ENCODE measurements at regions not wholly inside any gene's neighbourhood (a gene's known extent, or its start where the extent isn't known, plus 50 kb on each side); places are given as distances from the start of the nearest gene placed in this dataset.

- Histone ChIP-seq H3K4me3 (no peak overlapping the region), H3K36me3 (no peaks in the 10 kb centered on the region), H3K9me3 (no peaks in the 10 kb centered on the region; the same call in none of the 2 replicates), H3K27me3 (no peaks in the 10 kb centered on the region)
- no peak for DNase-seq
These were observed 134.9 kb upstream of the CNTNAP5 start for GRCh38 chr2:123890148-123890547.

- H3K36me3 ChIP-seq: no peaks in the 10 kb centered on the region
- no peak overlapping the region for H3K4me3 ChIP-seq
- H3K9me3 ChIP-seq: no peaks in the 10 kb centered on the region; the same call in none of the 2 replicates
- no peak for DNase-seq
- H3K27me3 ChIP-seq: no peaks in the 10 kb centered on the region
These were observed 130.9 kb upstream of the CNTNAP5 start for GRCh38 chr2:123894167-123894566.

GRCh38 chr2:123895651-123896050 lies 129.4 kb upstream of the CNTNAP5 start:
- H3K4me3 ChIP-seq: no peak overlapping the region
- no peak for DNase-seq
- no peaks in the 10 kb centered on the region; the same call in none of the 2 replicates for H3K9me3 ChIP-seq
- H3K27me3 ChIP-seq: no peaks in the 10 kb centered on the region
- no peaks in the 10 kb centered on the region for H3K36me3 ChIP-seq

GRCh38 chr2:123901256-123901655 lies 123.8 kb upstream of the CNTNAP5 start:
- H3K36me3 ChIP-seq: no peaks in the 10 kb centered on the region
- peaks cover 15% of the 10 kb centered on the region for H3K9me3 ChIP-seq
- no peaks in the 10 kb centered on the region for H3K27me3 ChIP-seq
- no peak overlapping the region for H3K4me3 ChIP-seq
- DNase-seq: no peak

GRCh38 chr2:123906361-123906760 lies 118.7 kb upstream of the CNTNAP5 start:
- Histone ChIP-seq H3K4me3 (no peak overlapping the region), H3K36me3 (no peaks in the 10 kb centered on the region), H3K9me3 (peaks cover 9% of the 10 kb centered on the region; the same call in 1 of the 2 replicates), H3K27me3 (no peaks in the 10 kb centered on the region)
- DNase-seq: no peak

- Histone ChIP-seq H3K36me3 (no peaks in the 10 kb centered on the region), H3K9me3 (no peaks in the 10 kb centered on the region), H3K4me3 (no peak overlapping the region), H3K27me3 (no peaks in the 10 kb centered on the region)
- no peak for DNase-seq
These were observed 116.6 kb upstream of the CNTNAP5 start for GRCh38 chr2:123908522-123908921.

GRCh38 chr2:123912171-123912570 lies 112.9 kb upstream of the CNTNAP5 start:
- Histone ChIP-seq H3K36me3 (no peaks in the 10 kb centered on the region), H3K4me3 (no peak overlapping the region), H3K27me3 (no peaks in the 10 kb centered on the region), H3K9me3 (no peaks in the 10 kb centered on the region)
- no peak for DNase-seq

GRCh38 chr2:123913143-123913735 lies 111.8 kb upstream of the CNTNAP5 start:
- Histone ChIP-seq H3K4me3 (no peak overlapping the region), H3K36me3 (no peaks in the 10 kb centered on the region), H3K27me3 (no peaks in the 10 kb centered on the region), H3K9me3 (no peaks in the 10 kb centered on the region)
- DNase-seq: no peak

GRCh38 chr2:123915380-123915779 lies 109.7 kb upstream of the CNTNAP5 start:
- Histone ChIP-seq H3K36me3 (no peaks in the 10 kb centered on the region), H3K27me3 (no peaks in the 10 kb centered on the region), H3K4me3 (no peak overlapping the region), H3K9me3 (no peaks in the 10 kb centered on the region)
- DNase-seq: peak; percentile 10

GRCh38 chr2:123916051-123916450 lies 109.0 kb upstream of the CNTNAP5 start:
- no peaks in the 10 kb centered on the region for H3K36me3 ChIP-seq
- H3K27me3 ChIP-seq: no peaks in the 10 kb centered on the region
- DNase-seq: no peak

GRCh38 chr2:123916531-123916930 lies 108.6 kb upstream of the CNTNAP5 start:
- Histone ChIP-seq H3K4me3 (no peak overlapping the region), H3K9me3 (no peaks in the 10 kb centered on the region), H3K27me3 (no peaks in the 10 kb centered on the region), H3K36me3 (no peaks in the 10 kb centered on the region)
- DNase-seq: no peak

More at GRCh38 chr2:123916051-123916450, 109.0 kb upstream of the CNTNAP5 start:
- no peaks in the 10 kb centered on the region for H3K9me3 ChIP-seq
- H3K4me3 ChIP-seq: no peak overlapping the region

- DNase-seq: no peak
- no peaks in the 10 kb centered on the region for H3K9me3 ChIP-seq
- no peaks in the 10 kb centered on the region for H3K27me3 ChIP-seq
- H3K36me3 ChIP-seq: no peaks in the 10 kb centered on the region
- H3K4me3 ChIP-seq: no peak overlapping the region
These were observed 107.8 kb upstream of the CNTNAP5 start for GRCh38 chr2:123917241-123917640.

GRCh38 chr2:123928358-123928757 lies 96.7 kb upstream of the CNTNAP5 start:
- Histone ChIP-seq H3K9me3 (peaks cover 4% of the 10 kb centered on the region; the same call in 1 of the 2 replicates), H3K4me3 (no peak overlapping the region), H3K36me3 (no peaks in the 10 kb centered on the region), H3K27me3 (no peaks in the 10 kb centered on the region)
- no peak for DNase-seq

GRCh38 chr2:123935405-123935804 lies 89.7 kb upstream of the CNTNAP5 start:
- DNase-seq: no peak
- Histone ChIP-seq H3K27me3 (no peaks in the 10 kb centered on the region), H3K4me3 (no peak overlapping the region), H3K9me3 (no peaks in the 10 kb centered on the region; the same call in 1 of the 2 replicates), H3K36me3 (no peaks in the 10 kb centered on the region)

- Histone ChIP-seq H3K27me3 (no peaks in the 10 kb centered on the region), H3K36me3 (no peaks in the 10 kb centered on the region), H3K9me3 (no peaks in the 10 kb centered on the region), H3K4me3 (no peak overlapping the region)
- peak; percentile 69 for DNase-seq
These were observed 71.2 kb upstream of the CNTNAP5 start for GRCh38 chr2:123953846-123954245.

GRCh38 chr2:123958011-123958410 lies 67.1 kb upstream of the CNTNAP5 start:
- H3K36me3 ChIP-seq: no peaks in the 10 kb centered on the region
- H3K4me3 ChIP-seq: no peak overlapping the region
- H3K9me3 ChIP-seq: no peaks in the 10 kb centered on the region; the same call in 1 of the 2 replicates
- peak; percentile 10 for DNase-seq
- H3K27me3 ChIP-seq: no peaks in the 10 kb centered on the region

- no peaks in the 10 kb centered on the region for H3K36me3 ChIP-seq
- no peak overlapping the region for H3K4me3 ChIP-seq
- H3K9me3 ChIP-seq: no peaks in the 10 kb centered on the region; the same call in 1 of the 2 replicates
- DNase-seq: no peak
- H3K27me3 ChIP-seq: no peaks in the 10 kb centered on the region
These were observed 63.5 kb upstream of the CNTNAP5 start for GRCh38 chr2:123961576-123961975.

GRCh38 chr2:123971564-123972318 lies 53.3 kb upstream of the CNTNAP5 start:
- H3K9me3 ChIP-seq: 0 out of 2 replicates have a peak, but pooled peaks cover 2% of the 10 kb centered on the region
- no peak for DNase-seq
- no peaks in the 10 kb centered on the region for H3K36me3 ChIP-seq
- H3K27me3 ChIP-seq: no peaks in the 10 kb centered on the region
- no peak overlapping the region for H3K4me3 ChIP-seq

Data from MG63 (cell line).